ENCODE measurements at regions not wholly inside any gene's neighbourhood (a gene's known extent, or its start where the extent isn't known, plus 50 kb on each side); places are given as distances from the start of the nearest gene placed in this dataset.

DNA sequence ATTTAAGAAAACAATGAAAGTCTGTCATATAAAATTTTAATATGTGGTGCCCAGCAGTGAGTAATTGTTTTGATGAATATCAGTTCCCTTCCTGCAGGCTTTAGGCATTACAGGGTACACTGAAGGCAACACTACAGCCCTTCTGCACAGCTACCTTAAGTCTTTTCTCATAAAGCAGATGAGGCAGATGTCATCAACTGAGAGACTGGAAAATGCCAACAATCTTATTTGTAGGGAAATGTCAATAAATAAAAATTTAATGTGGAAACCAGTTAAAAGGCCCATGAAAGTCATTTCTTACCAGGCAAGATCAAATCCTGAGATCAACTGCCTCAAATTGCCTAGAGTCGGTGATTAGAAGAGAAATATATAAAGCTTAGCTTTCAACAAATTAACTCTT lies 193.4 kb upstream of the NWD2 start:
- Histone ChIP-seq H2BK12ac (ENCODE audit: low read length in 2 of 2) (no peak overlapping the region), H3K9ac (ENCODE audit: low read length) (no peak overlapping the region), H3K4me1 (ENCODE audit: control insufficient read depth, insufficient read depth, low read depth, low read length) (no peaks in the 10 kb centered on the region), H3K79me1 (replicated peaks; ENCODE audit: low read length, poor library complexity, severe bottlenecking) (no peaks in the 10 kb centered on the region), H3K4ac (ENCODE audit: low read depth in 1 of 2, low read length in 2 of 2) (no peak overlapping the region), H3K27me3 (ENCODE audit: control insufficient read depth in 1 of 2, insufficient read depth in 1 of 2, low read length in 2 of 2) (no peaks in the 10 kb centered on the region), H4K91ac (ENCODE audit: low read length) (no peak overlapping the region), H3K14ac (ENCODE audit: low read length in 2 of 2) (no peak overlapping the region), H4K8ac (ENCODE audit: low read length) (no peak overlapping the region), H3K9me3 (ENCODE audit: control insufficient read depth, low read length) (no peaks in the 10 kb centered on the region), H3K18ac (ENCODE audit: low read depth in 1 of 2, low read length in 2 of 2) (no peak overlapping the region), H3K27ac (ENCODE audit: low read length, poor library complexity, severe bottlenecking) (no peak overlapping the region), H3K36me3 (ENCODE audit: control insufficient read depth in 1 of 2, insufficient read depth in 2 of 2, low read depth in 1 of 2, low read length in 2 of 2) (no peaks in the 10 kb centered on the region), H2AK5ac (ENCODE audit: low read length, severe bottlenecking) (no peak overlapping the region), H2BK15ac (ENCODE audit: low read depth, poor library complexity, severe bottlenecking) (no peak overlapping the region), H2BK5ac (ENCODE audit: low read depth, low read length, poor library complexity, severe bottlenecking) (no peak overlapping the region), H3K4me2 (ENCODE audit: low read length, poor library complexity, severe bottlenecking) (no peak overlapping the region), H2BK120ac (ENCODE audit: low read depth, low read length) (no peak overlapping the region), H3K4me3 (ENCODE audit: insufficient read depth in 1 of 2, low read depth in 1 of 2, low read length in 2 of 2) (no peak overlapping the region), H3K23ac (ENCODE audit: low read length in 2 of 2) (no peak overlapping the region), H2AFZ (ENCODE audit: low read depth, low read length) (no peak overlapping the region)
- no peak for DNase-seq
- WGBS = no CpG with 5 or more reads among the region's 1 CpG

DNA sequence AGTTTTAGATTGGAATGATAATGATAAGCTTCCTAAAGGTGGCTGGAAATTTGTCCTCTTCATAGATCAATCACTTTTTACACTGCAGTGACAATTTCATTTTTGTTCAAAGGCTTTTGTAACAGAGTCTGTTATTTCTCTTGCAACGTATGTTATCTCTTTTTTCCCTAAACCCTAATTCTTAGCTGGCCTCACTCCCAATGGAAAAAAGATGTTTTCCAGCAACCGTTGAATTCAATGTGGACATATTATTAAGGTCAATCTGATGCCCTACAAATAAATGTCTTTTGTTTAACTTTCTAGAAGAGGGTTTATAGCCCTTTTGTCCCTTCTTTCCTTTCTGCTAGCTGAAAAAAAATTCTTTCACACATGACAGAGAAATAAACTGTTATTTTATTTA lies 192.7 kb upstream of the NWD2 start:
- H2BK120ac ChIP-seq (ENCODE audit: low read depth, low read length) = no peak overlapping the region
- H2BK15ac ChIP-seq (ENCODE audit: low read depth, poor library complexity, severe bottlenecking) = no peak overlapping the region
- H3K27ac ChIP-seq (ENCODE audit: low read length, poor library complexity, severe bottlenecking) = no peak overlapping the region
- WGBS = 0% methylated on average over 1 of the region's 2 CpGs
- no peak overlapping the region for H2AFZ ChIP-seq (ENCODE audit: low read depth, low read length)
- no peaks in the 10 kb centered on the region for H3K36me3 ChIP-seq (ENCODE audit: control insufficient read depth in 1 of 2, insufficient read depth in 2 of 2, low read depth in 1 of 2, low read length in 2 of 2)
- no peaks in the 10 kb centered on the region for H3K79me1 ChIP-seq (replicated peaks; ENCODE audit: low read length, poor library complexity, severe bottlenecking)
- no peak for DNase-seq
- no peak overlapping the region for H3K18ac ChIP-seq (ENCODE audit: low read depth in 1 of 2, low read length in 2 of 2)
- no peak overlapping the region for H4K8ac ChIP-seq (ENCODE audit: low read length)
- H3K4me3 ChIP-seq (ENCODE audit: insufficient read depth in 1 of 2, low read depth in 1 of 2, low read length in 2 of 2) = no peak overlapping the region
- no peaks in the 10 kb centered on the region for H3K27me3 ChIP-seq (ENCODE audit: control insufficient read depth in 1 of 2, insufficient read depth in 1 of 2, low read length in 2 of 2)
- no peak overlapping the region for H4K91ac ChIP-seq (ENCODE audit: low read length)
- H2AK5ac ChIP-seq (ENCODE audit: low read length, severe bottlenecking) = no peak overlapping the region
- no peak overlapping the region for H3K4me2 ChIP-seq (ENCODE audit: low read length, poor library complexity, severe bottlenecking)
- no peak overlapping the region for H3K9ac ChIP-seq (ENCODE audit: low read length)
- H3K4me1 ChIP-seq (ENCODE audit: control insufficient read depth, insufficient read depth, low read depth, low read length) = no peaks in the 10 kb centered on the region
- no peaks in the 10 kb centered on the region for H3K9me3 ChIP-seq (ENCODE audit: control insufficient read depth, low read length)
- H3K4ac ChIP-seq (ENCODE audit: low read depth in 1 of 2, low read length in 2 of 2) = no peak overlapping the region
- no peak overlapping the region for H2BK5ac ChIP-seq (ENCODE audit: low read depth, low read length, poor library complexity, severe bottlenecking)
- H3K14ac ChIP-seq (ENCODE audit: low read length in 2 of 2) = no peak overlapping the region
- no peak overlapping the region for H3K23ac ChIP-seq (ENCODE audit: low read length in 2 of 2)
- H2BK12ac ChIP-seq (ENCODE audit: low read length in 2 of 2) = no peak overlapping the region

DNA sequence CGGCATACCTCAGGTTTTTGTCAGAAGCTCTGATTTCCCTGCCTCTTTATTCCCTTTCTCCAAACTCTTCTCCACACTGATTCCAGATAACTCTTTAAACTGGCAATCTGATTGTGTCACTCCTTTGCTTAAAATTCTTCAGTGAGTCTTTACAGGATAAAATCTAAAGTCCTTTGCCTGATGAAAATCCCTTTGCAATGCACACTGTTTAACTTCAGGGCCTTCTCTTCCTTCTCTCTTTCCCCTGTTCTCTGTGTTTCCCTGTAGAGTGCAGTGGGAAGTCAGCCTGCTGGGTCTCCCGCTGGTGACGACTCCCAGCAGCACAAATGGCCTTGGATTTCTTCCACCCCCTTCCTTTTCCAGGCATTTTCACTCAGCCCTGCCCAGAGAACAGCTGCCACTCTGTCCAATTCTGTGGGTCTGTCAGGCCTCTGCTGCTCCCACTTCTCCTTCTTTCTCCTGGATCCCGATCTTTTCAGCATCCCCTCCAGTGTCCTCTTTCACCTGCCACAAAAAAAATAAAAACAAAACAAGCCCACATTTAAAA lies 189.9 kb upstream of the NWD2 start:
- H3K27ac ChIP-seq (ENCODE audit: low read length, poor library complexity, severe bottlenecking) = no peak overlapping the region
- H2BK120ac ChIP-seq (ENCODE audit: low read depth, low read length) = no peak overlapping the region
- no peak overlapping the region for H3K4ac ChIP-seq (ENCODE audit: low read depth in 1 of 2, low read length in 2 of 2)
- no peak overlapping the region for H3K4me2 ChIP-seq (ENCODE audit: low read length, poor library complexity, severe bottlenecking)
- H2AK5ac ChIP-seq (ENCODE audit: low read length, severe bottlenecking) = no peak overlapping the region
- H3K79me1 ChIP-seq (replicated peaks; ENCODE audit: low read length, poor library complexity, severe bottlenecking) = no peaks in the 10 kb centered on the region
- no peak overlapping the region for H3K4me3 ChIP-seq (ENCODE audit: insufficient read depth in 1 of 2, low read depth in 1 of 2, low read length in 2 of 2)
- H3K4me1 ChIP-seq (ENCODE audit: control insufficient read depth, insufficient read depth, low read depth, low read length) = no peaks in the 10 kb centered on the region
- no peak overlapping the region for H2BK12ac ChIP-seq (ENCODE audit: low read length in 2 of 2)
- H3K27me3 ChIP-seq (ENCODE audit: control insufficient read depth in 1 of 2, insufficient read depth in 1 of 2, low read length in 2 of 2) = no peaks in the 10 kb centered on the region
- no peak for DNase-seq
- H3K9me3 ChIP-seq (ENCODE audit: control insufficient read depth, low read length) = no peaks in the 10 kb centered on the region
- no peak overlapping the region for H3K14ac ChIP-seq (ENCODE audit: low read length in 2 of 2)
- 48% methylated on average over 4 of the region's 4 CpGs for WGBS
- no peak overlapping the region for H2BK15ac ChIP-seq (ENCODE audit: low read depth, poor library complexity, severe bottlenecking)
- H3K36me3 ChIP-seq (ENCODE audit: control insufficient read depth in 1 of 2, insufficient read depth in 2 of 2, low read depth in 1 of 2, low read length in 2 of 2) = no peaks in the 10 kb centered on the region
- no peak overlapping the region for H4K91ac ChIP-seq (ENCODE audit: low read length)
- no peak overlapping the region for H3K9ac ChIP-seq (ENCODE audit: low read length)
- no peak overlapping the region for H3K23ac ChIP-seq (ENCODE audit: low read length in 2 of 2)
- H4K8ac ChIP-seq (ENCODE audit: low read length) = no peak overlapping the region
- H2BK5ac ChIP-seq (ENCODE audit: low read depth, low read length, poor library complexity, severe bottlenecking) = no peak overlapping the region
- no peak overlapping the region for H2AFZ ChIP-seq (ENCODE audit: low read depth, low read length)
- H3K18ac ChIP-seq (ENCODE audit: low read depth in 1 of 2, low read length in 2 of 2) = no peak overlapping the region

DNA sequence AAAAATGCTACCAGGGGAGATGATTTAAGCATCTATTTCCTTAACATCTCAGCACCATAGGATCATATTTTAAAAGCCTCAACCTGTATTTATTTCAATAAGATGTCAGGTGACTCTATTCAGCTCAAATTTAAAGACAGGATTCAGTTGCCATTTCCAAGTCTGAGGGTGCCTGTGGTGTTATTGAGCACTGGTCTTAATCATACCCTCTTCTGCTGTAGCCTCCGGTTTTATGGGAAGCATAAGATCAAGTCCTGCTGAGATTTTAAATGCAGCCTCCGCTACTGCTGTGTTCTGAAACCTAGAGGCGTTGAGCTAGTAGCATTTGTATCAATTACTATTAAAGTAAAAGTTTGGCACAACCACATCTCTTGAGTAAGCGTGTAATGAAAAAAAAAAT lies 185.7 kb upstream of the NWD2 start:
- Histone ChIP-seq H3K27me3 (ENCODE audit: control insufficient read depth in 1 of 2, insufficient read depth in 1 of 2, low read length in 2 of 2) (no peaks in the 10 kb centered on the region), H3K4ac (ENCODE audit: low read depth in 1 of 2, low read length in 2 of 2) (no peak overlapping the region), H2BK15ac (ENCODE audit: low read depth, poor library complexity, severe bottlenecking) (no peak overlapping the region), H3K18ac (ENCODE audit: low read depth in 1 of 2, low read length in 2 of 2) (no peak overlapping the region), H3K9ac (ENCODE audit: low read length) (no peak overlapping the region), H3K14ac (ENCODE audit: low read length in 2 of 2) (no peak overlapping the region), H2AK5ac (ENCODE audit: low read length, severe bottlenecking) (no peak overlapping the region), H4K91ac (ENCODE audit: low read length) (no peak overlapping the region), H3K79me1 (replicated peaks; ENCODE audit: low read length, poor library complexity, severe bottlenecking) (no peaks in the 10 kb centered on the region), H3K9me3 (ENCODE audit: control insufficient read depth, low read length) (peaks cover 6% of the 10 kb centered on the region), H3K23ac (ENCODE audit: low read length in 2 of 2) (no peak overlapping the region), H3K27ac (ENCODE audit: low read length, poor library complexity, severe bottlenecking) (no peak overlapping the region), H2BK12ac (ENCODE audit: low read length in 2 of 2) (no peak overlapping the region), H2AFZ (ENCODE audit: low read depth, low read length) (no peak overlapping the region), H3K4me2 (ENCODE audit: low read length, poor library complexity, severe bottlenecking) (no peak overlapping the region), H3K36me3 (ENCODE audit: control insufficient read depth in 1 of 2, insufficient read depth in 2 of 2, low read depth in 1 of 2, low read length in 2 of 2) (no peaks in the 10 kb centered on the region), H2BK120ac (ENCODE audit: low read depth, low read length) (no peak overlapping the region), H4K8ac (ENCODE audit: low read length) (no peak overlapping the region), H2BK5ac (ENCODE audit: low read depth, low read length, poor library complexity, severe bottlenecking) (no peak overlapping the region), H3K4me3 (ENCODE audit: insufficient read depth in 1 of 2, low read depth in 1 of 2, low read length in 2 of 2) (no peak overlapping the region), H3K4me1 (ENCODE audit: control insufficient read depth, insufficient read depth, low read depth, low read length) (no peaks in the 10 kb centered on the region)
- DNase-seq = no peak
- 96% methylated on average over 4 of the region's 4 CpGs for WGBS

Measured in mesenchymal stem cell (in vitro differentiated cells and primary cell).